Vagina (tissue), 2 donors: ENCODE measurements at regions not wholly inside any gene's neighbourhood (a gene's known extent, or its start where the extent isn't known, plus 50 kb on each side); places are given as distances from the start of the nearest gene placed in this dataset.

ENCODE experiments used
- DNase-seq, 2 donors: peaks; one replicate each; pipeline ENCODE4 v3.0.0-alpha.2; 2017; ENCODE audit errors: extremely low spot score in 2 of 2
- H3K27ac ChIP-seq: fragments of 200-600 bp; sonication (generic); one replicate; pipeline ENCODE4 v1.5.1; 2019
- H3K27me3 ChIP-seq: fragments of 200-600 bp; sonication (generic); one replicate; pipeline ENCODE4 v1.5.1; 2019
- H3K36me3 ChIP-seq, 2 donors: fragments of 200-600 bp; sonication (generic); one replicate each; pipeline ENCODE4 v1.5.1; 2017 to 2019
- H3K4me1 ChIP-seq: fragments of 200-600 bp; sonication (generic); one replicate; pipeline ENCODE4 v1.5.1; 2019
- H3K4me3 ChIP-seq, 2 donors: fragments of 200-600 bp; sonication (generic); 1 replicate in 1 of 2; 2 replicates in 1 of 2; pipeline ENCODE4 v1.5.1; 2016 to 2019
- H3K9me3 ChIP-seq: fragments of 200-600 bp; sonication (generic); one replicate; pipeline ENCODE4 v1.5.1; 2019
- CTCF ChIP-seq, 3 experiments: fragments of 450-650 bp in 2 of 3; fragments of 200-600 bp in 1 of 3; sonication (generic) in 1 of 3; IDR thresholded peaks; one replicate each; pipeline ENCODE4 v1.5.1; 2017 to 2019; ENCODE audit warnings: antibody characterized with exemption in 3 of 3, mild to moderate bottlenecking in 2 of 3, moderate library complexity in 2 of 3
- POLR2A ChIP-seq, 2 donors: fragments of 450-650 bp; IDR thresholded peaks; one replicate each; pipeline ENCODE4 v1.6.1; 2017; ENCODE audit warnings: antibody characterized with exemption in 2 of 2, mild to moderate bottlenecking in 2 of 2, moderate library complexity in 2 of 2
- POLR2AphosphoS5 ChIP-seq, 2 donors: sonication (generic); formaldehyde crosslinking; IDR thresholded peaks; one replicate each; pipeline ENCODE4 v1.9.0; 2017; ENCODE audit warnings: antibody characterized with exemption in 2 of 2, mild to moderate bottlenecking in 2 of 2, low read depth in 1 of 2; ENCODE audit not compliant: insufficient read depth in 1 of 2
- intact Hi-C: fragments of 100-400 bp; cut with DNase I; formaldehyde crosslinking; loops from one replicate; pipeline ENCODE4 v1.15.1; 2023

GRCh38 chr2:128980475-128980874 is 661.8 kb upstream of the HS6ST1 start:
- Histone ChIP-seq H3K4me3 (no peak overlapping the region), H3K4me1 (peaks cover 4% of the 10 kb centered on the region), H3K36me3 (no peaks in the 10 kb centered on the region), H3K27ac (no peak overlapping the region), H3K9me3 (no peaks in the 10 kb centered on the region), H3K27me3 (no peaks in the 10 kb centered on the region)
- TF ChIP-seq POLR2A (IDR thresholded peaks at IDR 0.05) (no peak), POLR2AphosphoS5 (IDR thresholded peaks at IDR 0.05; ENCODE audit: insufficient read depth in 1 of 2, low read depth in 1 of 2) (no peak), CTCF (IDR thresholded peaks at IDR 0.05) (no peak)
- intact Hi-C loops, result no loop called here
- DNase-seq, result no peak

- Histone ChIP-seq H3K4me3 (no peak overlapping the region), H3K27me3 (no peaks in the 10 kb centered on the region), H3K4me1 (peaks cover 12% of the 10 kb centered on the region), H3K36me3 (no peaks in the 10 kb centered on the region), H3K9me3 (no peaks in the 10 kb centered on the region), H3K27ac (no peak overlapping the region)
- TF ChIP-seq CTCF (IDR thresholded peaks at IDR 0.05), result no peak
- no peak for DNase-seq
- intact Hi-C loops, result no loop called here
These were observed 662.7 kb upstream of the HS6ST1 start for GRCh38 chr2:128981353-128981752.

GRCh38 chr2:128982001-128982400 is 663.3 kb upstream of the HS6ST1 start:
- intact Hi-C loops, result no loop called here
- Histone ChIP-seq H3K9me3 (no peaks in the 10 kb centered on the region), H3K27ac (no peak overlapping the region), H3K36me3 (no peaks in the 10 kb centered on the region), H3K27me3 (no peaks in the 10 kb centered on the region), H3K4me1 (peaks cover 17% of the 10 kb centered on the region), H3K4me3 (no peak overlapping the region)
- no peak for TF ChIP-seq POLR2A (IDR thresholded peaks at IDR 0.05)
- no peak for TF ChIP-seq POLR2AphosphoS5 (IDR thresholded peaks at IDR 0.05; ENCODE audit: insufficient read depth in 1 of 2, low read depth in 1 of 2)
- TF ChIP-seq CTCF (IDR thresholded peaks at IDR 0.05), result no peak
- no peak for DNase-seq

DNA sequence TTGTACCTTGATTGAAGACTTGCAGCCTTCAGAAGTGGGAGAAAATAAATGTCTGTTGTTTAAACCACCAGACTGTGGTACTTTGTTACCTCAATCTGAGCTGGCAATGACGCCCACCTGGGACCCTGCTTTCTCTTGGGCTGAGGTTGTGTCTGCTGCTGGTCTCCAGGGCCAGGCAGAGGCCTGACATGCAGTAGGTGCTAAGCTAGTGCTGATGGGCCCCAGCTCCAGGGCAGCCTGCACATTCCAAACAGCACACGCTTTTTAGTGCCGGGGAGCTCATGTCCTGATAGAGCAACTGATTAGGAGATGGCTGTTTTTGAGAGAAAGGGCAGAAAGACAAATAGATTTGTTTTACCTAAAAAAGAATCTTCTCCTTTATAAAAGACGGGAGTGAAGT is 664.0 kb upstream of the HS6ST1 start:
- Histone ChIP-seq H3K9me3 (no peaks in the 10 kb centered on the region), H3K27ac (no peak overlapping the region), H3K36me3 (no peaks in the 10 kb centered on the region), H3K4me3 (no peak overlapping the region), H3K4me1 (peaks cover 17% of the 10 kb centered on the region), H3K27me3 (no peaks in the 10 kb centered on the region)
- no peak for DNase-seq
- intact Hi-C loops, result no loop called here
- TF ChIP-seq POLR2A (IDR thresholded peaks at IDR 0.05), result no peak
- no peak for TF ChIP-seq POLR2AphosphoS5 (IDR thresholded peaks at IDR 0.05; ENCODE audit: insufficient read depth in 1 of 2, low read depth in 1 of 2)
- no peak for TF ChIP-seq CTCF (IDR thresholded peaks at IDR 0.05)

- H3K4me3 ChIP-seq, result no peak overlapping the region
- H3K27me3 ChIP-seq, result no peaks in the 10 kb centered on the region
- intact Hi-C loops, result no loop called here
- no peaks in the 10 kb centered on the region for H3K36me3 ChIP-seq
- H3K9me3 ChIP-seq, result no peaks in the 10 kb centered on the region
- TF ChIP-seq POLR2A (IDR thresholded peaks at IDR 0.05), result no peak
- TF ChIP-seq CTCF (IDR thresholded peaks at IDR 0.05), result no peak
- H3K4me1 ChIP-seq, result peaks cover 17% of the 10 kb centered on the region
- DNase-seq, result no peak
- H3K27ac ChIP-seq, result no peak overlapping the region
These were observed 664.4 kb upstream of the HS6ST1 start for GRCh38 chr2:128983094-128983493.
